ENCODE measurements at regions not wholly inside any gene's neighbourhood (a gene's known extent, or its start where the extent isn't known, plus 50 kb on each side); places are given as distances from the start of the nearest gene placed in this dataset.

- TF ChIP-seq, protein P1, sequence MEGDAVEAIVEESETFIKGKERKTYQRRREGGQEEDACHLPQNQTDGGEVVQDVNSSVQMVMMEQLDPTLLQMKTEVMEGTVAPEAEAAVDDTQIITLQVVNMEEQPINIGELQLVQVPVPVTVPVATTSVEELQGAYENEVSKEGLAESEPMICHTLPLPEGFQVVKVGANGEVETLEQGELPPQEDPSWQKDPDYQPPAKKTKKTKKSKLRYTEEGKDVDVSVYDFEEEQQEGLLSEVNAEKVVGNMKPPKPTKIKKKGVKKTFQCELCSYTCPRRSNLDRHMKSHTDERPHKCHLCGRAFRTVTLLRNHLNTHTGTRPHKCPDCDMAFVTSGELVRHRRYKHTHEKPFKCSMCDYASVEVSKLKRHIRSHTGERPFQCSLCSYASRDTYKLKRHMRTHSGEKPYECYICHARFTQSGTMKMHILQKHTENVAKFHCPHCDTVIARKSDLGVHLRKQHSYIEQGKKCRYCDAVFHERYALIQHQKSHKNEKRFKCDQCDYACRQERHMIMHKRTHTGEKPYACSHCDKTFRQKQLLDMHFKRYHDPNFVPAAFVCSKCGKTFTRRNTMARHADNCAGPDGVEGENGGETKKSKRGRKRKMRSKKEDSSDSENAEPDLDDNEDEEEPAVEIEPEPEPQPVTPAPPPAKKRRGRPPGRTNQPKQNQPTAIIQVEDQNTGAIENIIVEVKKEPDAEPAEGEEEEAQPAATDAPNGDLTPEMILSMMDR (IDR thresholded peaks at IDR 0.05; ENCODE audit: low read depth, low read length, poor library complexity, severe bottlenecking): no peak
- TF ChIP-seq EZH2phosphoT487 (IDR thresholded peaks at IDR 0.05; ENCODE audit: borderline replicate concordance, low read length): no peak
Observed at GRCh38 chr18:40056079-40056692, 1898.8 kb upstream of the PIK3C3 start.

Measured in DOHH2 (cell line).